Thyroid gland (tissue), 4 donors: ENCODE measurements at regions not wholly inside any gene's neighbourhood (a gene's known extent, or its start where the extent isn't known, plus 50 kb on each side); places are given as distances from the start of the nearest gene placed in this dataset.
"Not testable (repeated sequence)": the region's sequence is repeated elsewhere in the genome, so short reads cannot be mapped to it uniquely, and the experiment has no call there.

Source experiments
- DNase-seq, 2 donors: peaks; one replicate each; pipeline ENCODE4 v3.0.0-alpha.2; 2019
- H3K27ac ChIP-seq, 3 donors: fragments of 200-600 bp; sonication (generic); 1 replicate in 2 of 3; 2 replicates in 1 of 3; pipeline ENCODE4 v1.5.1; 2016 to 2019; ENCODE audit warnings: mild to moderate bottlenecking in 1 of 3, moderate library complexity in 1 of 3
- H3K27me3 ChIP-seq: fragments of 200-600 bp; sonication (generic); one replicate; pipeline ENCODE4 v1.5.1; 2019
- H3K36me3 ChIP-seq, 2 donors: fragments of 200-600 bp; sonication (generic); one replicate each; pipeline ENCODE4 v1.5.1; 2016 to 2019
- H3K4me1 ChIP-seq, 2 donors: fragments of 200-600 bp; sonication (generic); one replicate each; pipeline ENCODE4 v1.5.1; 2017 to 2019
- H3K4me3 ChIP-seq, 3 donors: fragments of 200-600 bp; sonication (generic); replicated peaks in 1 of 3; 1 replicate in 2 of 3; 2 replicates in 1 of 3; pipeline ENCODE4 v1.5.1; 2016; ENCODE audit warnings: mild to moderate bottlenecking in 1 of 3
- H3K9me3 ChIP-seq: fragments of 200-600 bp; sonication (generic); one replicate; pipeline ENCODE4 v1.5.1; 2017
- CTCF ChIP-seq, 6 experiments: fragments of 200-600 bp in 3 of 6; fragments of 450-650 bp in 3 of 6; sonication (generic) in 3 of 6; IDR thresholded peaks; one replicate each; pipeline ENCODE4 v1.5.1; 2016 to 2019; ENCODE audit warnings: antibody characterized with exemption in 6 of 6, mild to moderate bottlenecking in 2 of 6, inconsistent platforms in 1 of 6, moderate library complexity in 1 of 6
- POLR2A ChIP-seq, 2 donors: fragments of 450-650 bp; IDR thresholded peaks; one replicate each; pipeline ENCODE4 v1.6.1; 2017; ENCODE audit warnings: antibody characterized with exemption in 2 of 2, mild to moderate bottlenecking in 2 of 2, moderate library complexity in 1 of 2
- WGBS, 2 donors: methylation state at CpG; one replicate each; pipeline ENCODE4 v1.1.5; 2017; 5-methylcytosine and 5-hydroxymethylcytosine counted together
- intact Hi-C: fragments of 100-400 bp; cut with DNase I; formaldehyde crosslinking; loops from one replicate; pipeline ENCODE4 v1.15.1; 2023

DNA sequence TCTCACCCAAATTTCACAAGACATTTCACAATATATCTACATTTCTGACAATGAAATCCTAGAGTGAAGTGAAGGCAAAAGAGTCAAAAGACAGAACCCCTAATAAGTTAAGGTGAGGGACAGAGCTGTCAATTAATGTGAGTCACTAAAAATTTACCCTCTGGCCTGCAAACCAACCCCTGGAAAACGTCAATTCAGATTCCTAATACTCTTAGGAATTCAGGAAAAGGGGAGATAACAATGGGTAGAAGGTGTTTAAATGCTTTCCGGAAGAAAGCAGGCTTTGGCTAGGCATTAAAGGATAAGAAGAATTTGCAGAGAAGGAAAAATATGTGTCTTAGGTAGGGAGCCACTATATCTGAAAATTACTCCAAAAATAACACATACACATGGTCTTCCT, 299.6 kb downstream of the INHBA start:
- Histone ChIP-seq H3K4me1 (no peaks in the 10 kb centered on the region), H3K4me3 (no peak overlapping the region), H3K9me3 (no peaks in the 10 kb centered on the region), H3K27ac (no peak overlapping the region), H3K36me3 (no peaks in the 10 kb centered on the region), H3K27me3 (no peaks in the 10 kb centered on the region)
- no peak for TF ChIP-seq CTCF (IDR thresholded peaks at IDR 0.05)
- no peak for TF ChIP-seq POLR2A (IDR thresholded peaks at IDR 0.05)
- intact Hi-C loops, result no loop called here
- no peak for DNase-seq
- 56 to 61% methylated on average over 2 of the region's 2 CpGs for WGBS, 2 donors

DNA sequence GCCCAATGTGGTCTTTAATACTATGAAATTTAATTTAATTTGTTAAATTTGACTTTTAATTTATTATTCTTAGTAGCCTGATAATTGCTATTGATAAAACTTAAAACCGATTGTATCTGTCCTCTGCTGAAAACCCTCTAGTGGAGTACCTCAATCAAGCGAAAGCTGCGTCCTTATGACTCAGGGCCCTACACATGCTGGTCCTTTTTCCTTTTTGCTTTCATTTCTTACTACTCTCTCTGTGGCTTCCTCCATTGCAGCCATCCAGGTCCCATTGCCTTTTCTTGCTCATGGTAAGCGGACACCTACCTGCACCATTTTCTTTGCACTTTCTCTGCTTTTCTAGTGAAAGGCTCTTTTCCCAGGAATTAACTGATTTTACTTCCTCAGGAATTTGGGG, 301.1 kb downstream of the INHBA start:
- WGBS, 2 donors, result 43 to 45% methylated on average over 4 of the region's 4 CpGs
- intact Hi-C loops, result no loop called here
- TF ChIP-seq POLR2A (IDR thresholded peaks at IDR 0.05), result no peak
- no peak for TF ChIP-seq CTCF (IDR thresholded peaks at IDR 0.05)

GRCh38 chr7:41399171-41399570, 303.7 kb downstream of the INHBA start:
- no peak overlapping the region for H3K27ac ChIP-seq
- H3K36me3 ChIP-seq, result no peaks in the 10 kb centered on the region
- TF ChIP-seq CTCF (IDR thresholded peaks at IDR 0.05), result no peak
- no peak for TF ChIP-seq POLR2A (IDR thresholded peaks at IDR 0.05)
- no peaks in the 10 kb centered on the region for H3K4me1 ChIP-seq
- H3K4me3 ChIP-seq, result no peak overlapping the region
- H3K27me3 ChIP-seq, result no peaks in the 10 kb centered on the region
- H3K9me3 ChIP-seq, result no peaks in the 10 kb centered on the region
- DNase-seq, result no peak
- intact Hi-C loops, result no loop called here
- WGBS, 2 donors, result 82 to 88% methylated on average over 3 of the region's 3 CpGs

More for the DNA sequence above, 301.1 kb downstream of the INHBA start:
- Histone ChIP-seq H3K9me3 (no peaks in the 10 kb centered on the region), H3K36me3 (no peaks in the 10 kb centered on the region), H3K4me1 (no peaks in the 10 kb centered on the region), H3K27ac (no peak overlapping the region), H3K27me3 (no peaks in the 10 kb centered on the region), H3K4me3 (no peak overlapping the region)
- no peak for DNase-seq

- Histone ChIP-seq H3K4me1 (no peaks in the 10 kb centered on the region), H3K9me3 (no peaks in the 10 kb centered on the region), H3K36me3 (no peaks in the 10 kb centered on the region), H3K27ac (no peak overlapping the region), H3K27me3 (no peaks in the 10 kb centered on the region), H3K4me3 (no peak overlapping the region)
- no peak for TF ChIP-seq POLR2A (IDR thresholded peaks at IDR 0.05)
- no peak for TF ChIP-seq CTCF (IDR thresholded peaks at IDR 0.05)
- no peak for DNase-seq
- WGBS, 2 donors, result 62 to 65% methylated on average over 3 of the region's 3 CpGs
- intact Hi-C loops, result no loop called here
Measured at GRCh38 chr7:41391818-41392217, 311.1 kb downstream of the INHBA start.

- intact Hi-C loops, H3K36me3 ChIP-seq, H3K4me1 ChIP-seq, H3K4me3 ChIP-seq, H3K27ac ChIP-seq, DNase-seq, H3K27me3 ChIP-seq, H3K9me3 ChIP-seq: not testable (repeated sequence)
- 59 to 65% methylated on average over 3 of the region's 3 CpGs for WGBS, 2 donors
Measured at GRCh38 chr7:41388933-41389332, 314.0 kb downstream of the INHBA start.

DNA sequence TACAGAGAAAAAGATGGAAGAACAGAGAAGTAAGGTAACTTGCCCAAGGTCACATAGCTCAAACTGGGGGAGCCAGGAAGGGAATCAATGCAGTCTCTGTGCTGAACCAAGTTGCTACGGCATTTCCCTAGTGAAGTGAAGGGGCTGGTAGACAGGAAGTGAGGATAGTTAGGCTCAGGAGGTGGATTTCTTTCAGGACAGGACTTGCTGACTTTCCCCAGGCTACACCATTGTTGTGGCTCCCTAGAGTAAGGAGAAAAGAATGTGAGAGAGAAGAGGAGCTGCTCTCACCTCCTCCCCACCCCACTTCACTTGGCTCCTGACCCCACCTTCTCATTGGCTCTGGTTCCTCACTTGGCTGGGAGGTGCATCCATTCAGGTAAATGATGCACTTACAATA, 316.9 kb downstream of the INHBA start:
- Histone ChIP-seq H3K36me3 (no peaks in the 10 kb centered on the region), H3K4me1 (no peaks in the 10 kb centered on the region), H3K27me3 (no peaks in the 10 kb centered on the region), H3K4me3 (no peak overlapping the region), H3K9me3 (no peaks in the 10 kb centered on the region), H3K27ac (no peak overlapping the region)
- 68 to 80% methylated on average over 1 of the region's 1 CpG for WGBS, 2 donors
- intact Hi-C loops, result no loop called here
- TF ChIP-seq CTCF (IDR thresholded peaks at IDR 0.05) (no peak), POLR2A (IDR thresholded peaks at IDR 0.05) (no peak)
- no peak for DNase-seq
